ENCODE measurements at regions not wholly inside any gene's neighbourhood (a gene's known extent, or its start where the extent isn't known, plus 50 kb on each side); places are given as distances from the start of the nearest gene placed in this dataset.

GRCh38 chr20:39603219-39603618, 641.1 kb downstream of the DHX35 start (continued):
- no peak for TF ChIP-seq ZNF462 (CRISPR knock-in tag; IDR thresholded peaks at IDR 0.05)

GRCh38 chr20:39602649-39603048, 640.5 kb downstream of the DHX35 start:
- Histone ChIP-seq H3K4me1 (ENCODE audit: insufficient read depth) (peaks cover 6% of the 10 kb centered on the region), H2AFZ (peak overlapping the region; percentile 96; the same call in 1 of the 2 replicates), H4K20me1 (replicated peaks; ENCODE audit: insufficient read depth) (no peaks in the 10 kb centered on the region), H3K4me3 (no peak overlapping the region), H3K27me3 (ENCODE audit: insufficient read depth) (no peaks in the 10 kb centered on the region), H3K27ac (ENCODE audit: low read depth) (no peak overlapping the region), H3K4me2 (no peak overlapping the region), H3K36me3 (ENCODE audit: insufficient read depth) (no peaks in the 10 kb centered on the region), H3F3A (replicated peaks; ENCODE audit: low read depth) (no peaks in the 10 kb centered on the region), H3K9me2 (ENCODE audit: insufficient read depth) (peaks cover 6% of the 10 kb centered on the region; the same call in 1 of the 2 replicates), H3K79me2 (replicated peaks; ENCODE audit: insufficient read depth) (no peaks in the 10 kb centered on the region)
- DNase-seq (ENCODE audit: low spot score) (peak; percentile 28), ATAC-seq (no peak)
- H3K4me1 Mint-ChIP-seq: peaks cover 10% of the 10 kb centered on the region; the same call in 2 of the 3 replicates
- no peaks in the 10 kb centered on the region for H3K36me3 Mint-ChIP-seq (ENCODE audit: low read depth)
- H3K27me3 Mint-ChIP-seq (ENCODE audit: insufficient read depth, low read depth, poor library complexity): peaks cover 2% of the 10 kb centered on the region
- no peak overlapping the region for H3K4me3 Mint-ChIP-seq
- H3K27ac Mint-ChIP-seq: 0 out of 2 replicates have a peak overlapping the region, but pooled peaks have one; percentile 68
- no peaks in the 10 kb centered on the region for H3K9me3 Mint-ChIP-seq
- no peak for TF ChIP-seq JUNB (IDR thresholded peaks at IDR 0.05; ENCODE audit: unreplicated experiment)
- no peak for TF ChIP-seq REST (IDR thresholded peaks at IDR 0.05; ENCODE audit: unreplicated experiment)
- TF ChIP-seq STAT1 (IDR thresholded peaks at IDR 0.05; ENCODE audit: unreplicated experiment): no peak
- TF ChIP-seq EZH2 (IDR thresholded peaks at IDR 0.05; ENCODE audit: low read depth, unreplicated experiment): no peak
- TF ChIP-seq EZH2phosphoT487 (IDR thresholded peaks at IDR 0.05; ENCODE audit: unreplicated experiment): no peak
- no peak for TF ChIP-seq ZNF331 (CRISPR knock-in tag; IDR thresholded peaks at IDR 0.05; ENCODE audit: low read depth)
- no peak for TF ChIP-seq ETS1 (IDR thresholded peaks at IDR 0.05)
- TF ChIP-seq CREB1 (CRISPR knock-in tag; IDR thresholded peaks at IDR 0.05; ENCODE audit: low read depth): no peak
- TF ChIP-seq ZNF114 (CRISPR knock-in tag; IDR thresholded peaks at IDR 0.05): no peak
- TF ChIP-seq CTCF (conservative IDR thresholded peaks at IDR 0.05; ENCODE audit: low read depth in 2 of 2): no peak
